SH-SY5Y (cell line): ENCODE measurements at regions not wholly inside any gene's neighbourhood (a gene's known extent, or its start where the extent isn't known, plus 50 kb on each side); places are given as distances from the start of the nearest gene placed in this dataset.

Experiments used
- GATA2 ChIP-seq: IDR thresholded peaks from 2 replicates; pipeline ENCODE4 v1.6.1; 2011; ENCODE audit warnings: mild to moderate bottlenecking, low read depth, low read length
- GATA3 ChIP-seq: IDR thresholded peaks from 2 replicates; pipeline ENCODE4 v1.6.1; 2011; ENCODE audit warnings: low read depth, mild to moderate bottlenecking, low read length, moderate library complexity

DNA sequence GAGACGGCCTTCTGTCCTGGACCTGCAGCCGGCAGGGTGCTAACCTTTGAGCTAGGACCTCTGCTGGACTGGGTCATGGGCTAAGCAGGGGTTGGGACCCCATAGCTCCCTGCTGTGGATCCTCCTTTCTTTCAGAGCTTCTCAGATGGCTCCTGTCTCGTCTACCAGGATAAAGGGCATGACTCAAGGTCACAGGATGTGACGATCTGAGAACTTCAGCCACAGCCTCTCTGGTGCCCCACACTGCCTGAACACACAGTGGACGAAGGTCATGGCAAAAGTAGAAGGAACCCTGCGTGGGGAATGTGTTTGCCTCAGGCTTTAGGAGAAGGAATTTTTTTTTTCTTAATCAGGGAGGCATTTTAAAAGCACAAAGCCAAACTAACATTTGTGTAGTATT lies 196.7 kb downstream of the TRIM29 start:
- TF ChIP-seq GATA2 = no peak
- TF ChIP-seq GATA3 = no peak
